ENCODE measurements at regions not wholly inside any gene's neighbourhood (a gene's known extent, or its start where the extent isn't known, plus 50 kb on each side); places are given as distances from the start of the nearest gene placed in this dataset.
A peak's percentile ranks its signal among the peaks of the same experiment; 100 is the strongest.

DNA sequence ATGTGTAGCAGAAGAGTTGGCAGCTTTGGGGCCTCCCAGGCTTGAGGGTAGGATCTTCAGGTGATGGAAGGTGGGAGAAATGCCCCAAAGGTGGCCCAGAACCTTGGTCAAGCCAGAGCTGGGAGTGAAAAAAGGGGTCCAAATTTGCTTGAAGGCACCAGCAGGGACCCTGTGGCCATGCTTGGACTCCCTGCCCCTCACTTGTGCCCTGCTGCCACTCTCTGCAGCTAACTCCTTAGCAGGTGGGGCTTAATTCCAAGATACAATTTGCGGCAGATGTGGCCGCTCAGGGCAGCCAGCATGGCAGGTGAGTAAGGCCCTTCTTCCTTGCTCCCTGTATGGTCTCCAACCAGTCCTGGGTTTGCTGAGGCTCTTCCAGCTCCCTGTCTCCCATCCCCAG is 51.3 kb upstream of the ADRA1D start:
- TF ChIP-seq, protein P1, sequence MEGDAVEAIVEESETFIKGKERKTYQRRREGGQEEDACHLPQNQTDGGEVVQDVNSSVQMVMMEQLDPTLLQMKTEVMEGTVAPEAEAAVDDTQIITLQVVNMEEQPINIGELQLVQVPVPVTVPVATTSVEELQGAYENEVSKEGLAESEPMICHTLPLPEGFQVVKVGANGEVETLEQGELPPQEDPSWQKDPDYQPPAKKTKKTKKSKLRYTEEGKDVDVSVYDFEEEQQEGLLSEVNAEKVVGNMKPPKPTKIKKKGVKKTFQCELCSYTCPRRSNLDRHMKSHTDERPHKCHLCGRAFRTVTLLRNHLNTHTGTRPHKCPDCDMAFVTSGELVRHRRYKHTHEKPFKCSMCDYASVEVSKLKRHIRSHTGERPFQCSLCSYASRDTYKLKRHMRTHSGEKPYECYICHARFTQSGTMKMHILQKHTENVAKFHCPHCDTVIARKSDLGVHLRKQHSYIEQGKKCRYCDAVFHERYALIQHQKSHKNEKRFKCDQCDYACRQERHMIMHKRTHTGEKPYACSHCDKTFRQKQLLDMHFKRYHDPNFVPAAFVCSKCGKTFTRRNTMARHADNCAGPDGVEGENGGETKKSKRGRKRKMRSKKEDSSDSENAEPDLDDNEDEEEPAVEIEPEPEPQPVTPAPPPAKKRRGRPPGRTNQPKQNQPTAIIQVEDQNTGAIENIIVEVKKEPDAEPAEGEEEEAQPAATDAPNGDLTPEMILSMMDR (conservative IDR thresholded peaks at IDR 0.05; ENCODE audit: control insufficient read depth, insufficient read depth, low read depth, low read length): no peak
- H3K4me3 ChIP-seq (ENCODE audit: control insufficient read depth, low read depth, low read length): no peak overlapping the region
- DNase-seq (ENCODE audit: low read depth): no peak

DNA sequence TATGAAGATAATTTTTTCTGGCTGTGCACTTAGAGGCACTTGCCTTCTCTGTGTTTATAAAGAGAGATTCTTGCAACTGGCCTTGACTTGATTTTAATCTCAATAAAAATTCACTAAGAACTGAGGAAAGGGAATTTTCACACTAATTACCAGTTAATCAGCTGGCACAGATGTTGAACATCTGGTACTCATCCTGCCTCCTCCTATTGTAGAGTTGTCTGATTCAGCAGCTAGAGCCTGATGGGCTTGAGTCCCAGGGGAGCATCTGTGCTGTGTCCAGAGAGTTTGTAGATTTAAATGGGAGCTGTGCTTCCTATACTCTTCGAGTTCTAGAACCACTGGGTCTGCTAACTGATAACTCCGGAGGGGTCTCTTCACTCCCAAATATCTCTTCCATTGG is 50.7 kb upstream of the ADRA1D start:
- TF ChIP-seq, protein P1 (conservative IDR thresholded peaks at IDR 0.05; ENCODE audit: control insufficient read depth, insufficient read depth, low read depth, low read length): no peak
- H3K4me3 ChIP-seq (ENCODE audit: control insufficient read depth, low read depth, low read length): no peak overlapping the region
- peak; percentile 83 for DNase-seq (ENCODE audit: low read depth)

DNA sequence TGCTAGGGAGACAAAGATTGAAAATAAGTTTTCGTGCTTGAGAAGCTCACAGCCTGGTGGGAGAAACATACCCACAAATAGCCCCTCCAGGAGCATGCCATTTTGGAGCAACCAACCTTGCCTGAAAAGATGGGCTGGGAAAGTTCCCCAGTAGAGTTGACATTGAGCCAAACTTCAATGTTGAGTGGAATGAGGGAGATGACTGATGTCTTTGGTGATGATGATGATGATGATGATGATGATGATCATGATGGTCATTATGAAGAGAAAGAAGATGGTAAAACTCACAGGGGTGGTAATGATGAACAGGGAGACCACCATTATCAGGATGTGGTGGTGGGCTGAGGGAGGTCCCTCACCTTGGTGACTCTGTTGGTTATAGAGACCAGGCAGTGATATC is 50.1 kb upstream of the ADRA1D start:
- H3K4me3 ChIP-seq (ENCODE audit: control insufficient read depth, low read depth, low read length): no peak overlapping the region
- TF ChIP-seq, protein P1 (conservative IDR thresholded peaks at IDR 0.05; ENCODE audit: control insufficient read depth, insufficient read depth, low read depth, low read length): no peak
- DNase-seq (ENCODE audit: low read depth): no peak
